HG03039 (cell line): ENCODE measurements at regions not wholly inside any gene's neighbourhood (a gene's known extent, or its start where the extent isn't known, plus 50 kb on each side); places are given as distances from the start of the nearest gene placed in this dataset.

Source experiments
- ATAC-seq: cut with Tn5 transposase; IDR thresholded peaks from one replicate; pipeline ENCODE4 v1.9.1; 2021; ENCODE audit warnings: mild to moderate bottlenecking, moderate library complexity; ENCODE audit not compliant: unreplicated experiment

DNA sequence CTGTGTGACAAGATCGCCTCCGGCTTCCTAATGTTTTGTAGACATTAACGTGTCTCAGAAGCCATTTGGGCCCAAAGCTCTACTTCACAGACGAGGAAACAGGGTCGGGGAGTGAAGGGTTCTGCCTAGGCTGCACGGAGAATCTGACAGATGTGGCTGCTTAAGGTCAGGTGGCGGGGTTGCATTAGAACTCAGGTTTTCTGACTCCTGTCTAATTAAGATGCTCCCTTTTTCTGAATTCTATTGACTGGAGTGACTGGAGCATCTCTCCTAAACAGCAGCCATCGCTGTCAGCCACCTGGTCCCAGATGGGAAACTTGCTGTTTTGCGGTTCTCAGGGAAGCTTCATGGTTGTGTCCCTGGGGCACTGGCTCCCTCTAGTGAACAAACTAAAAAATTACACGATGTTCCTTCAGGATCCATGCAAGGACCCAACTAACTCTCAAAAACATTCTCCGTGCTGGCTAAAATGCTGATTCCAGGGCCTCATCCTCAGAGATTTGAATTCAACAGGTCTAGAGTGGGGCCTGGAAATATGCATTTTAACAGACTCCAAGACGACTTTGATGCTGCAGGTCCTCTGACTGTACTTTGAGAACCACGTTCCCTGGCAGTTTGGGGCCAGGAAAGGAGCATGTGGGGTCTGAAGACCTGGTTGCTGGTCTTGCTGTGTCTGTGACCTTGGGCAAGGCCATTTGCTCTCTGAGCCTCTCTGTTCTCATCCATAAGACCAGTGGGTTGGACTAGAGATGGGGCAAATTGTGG is 117.4 kb downstream of the IRF8 start:
- no peak for ATAC-seq

DNA sequence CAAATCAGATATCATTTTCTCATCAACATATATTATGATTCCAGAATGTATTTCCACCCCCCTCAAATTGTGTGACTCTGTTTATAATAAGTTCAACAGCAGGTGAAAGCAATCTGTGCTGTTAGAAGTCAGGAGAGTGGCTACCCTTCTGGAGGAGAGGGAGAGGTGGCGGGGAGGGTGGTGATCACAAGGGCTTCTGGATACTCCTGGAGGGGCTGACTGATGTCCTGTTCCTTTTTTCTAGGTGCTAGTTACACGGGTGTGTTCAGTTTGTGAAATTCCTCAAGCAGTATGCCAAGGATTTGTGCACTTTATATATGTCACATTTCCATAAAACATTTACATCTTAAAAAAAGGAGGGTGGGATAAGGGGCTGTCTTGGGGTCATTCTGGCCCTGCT is 119.1 kb downstream of the IRF8 start:
- no peak for ATAC-seq

DNA sequence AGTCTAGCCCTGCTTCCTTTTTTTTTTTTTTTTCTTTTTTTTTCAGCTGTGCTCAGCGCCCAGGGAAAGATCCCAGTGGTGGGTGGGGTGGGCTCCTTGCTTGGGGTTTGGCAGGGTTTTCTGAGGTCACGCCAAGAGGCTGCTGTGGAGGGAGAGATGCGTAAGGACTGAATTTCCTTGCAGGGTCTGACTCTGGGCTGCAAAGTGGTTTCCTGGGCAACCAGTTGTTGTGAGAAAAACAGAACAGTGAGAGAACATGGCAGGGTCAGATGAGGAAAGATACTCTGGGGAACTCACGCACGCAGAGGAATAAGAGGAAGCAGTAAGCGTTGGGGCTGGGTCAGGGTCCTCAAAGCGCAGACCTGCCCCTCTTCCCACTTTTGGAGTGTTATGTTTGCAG is 119.5 kb downstream of the IRF8 start:
- no peak for ATAC-seq

DNA sequence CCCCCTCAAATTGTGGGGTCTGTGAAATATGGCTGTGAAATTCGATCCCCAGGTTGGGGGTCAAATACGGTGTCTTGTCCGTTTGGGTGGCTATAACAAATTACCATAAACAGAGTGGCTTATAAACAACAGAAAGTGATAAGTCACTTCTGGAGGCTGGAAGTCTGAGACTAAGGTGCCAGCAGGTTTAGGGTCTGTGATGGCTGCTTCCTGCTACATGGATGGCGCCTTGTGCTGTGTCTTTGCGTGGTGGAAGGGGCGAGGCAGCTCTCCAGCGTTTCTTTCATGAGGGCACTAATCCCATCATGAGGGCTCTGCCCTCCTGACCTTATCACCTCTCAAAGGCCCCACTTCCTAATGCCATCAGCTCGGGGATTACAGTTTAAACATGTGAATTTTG is 120.0 kb downstream of the IRF8 start:
- no peak for ATAC-seq

DNA sequence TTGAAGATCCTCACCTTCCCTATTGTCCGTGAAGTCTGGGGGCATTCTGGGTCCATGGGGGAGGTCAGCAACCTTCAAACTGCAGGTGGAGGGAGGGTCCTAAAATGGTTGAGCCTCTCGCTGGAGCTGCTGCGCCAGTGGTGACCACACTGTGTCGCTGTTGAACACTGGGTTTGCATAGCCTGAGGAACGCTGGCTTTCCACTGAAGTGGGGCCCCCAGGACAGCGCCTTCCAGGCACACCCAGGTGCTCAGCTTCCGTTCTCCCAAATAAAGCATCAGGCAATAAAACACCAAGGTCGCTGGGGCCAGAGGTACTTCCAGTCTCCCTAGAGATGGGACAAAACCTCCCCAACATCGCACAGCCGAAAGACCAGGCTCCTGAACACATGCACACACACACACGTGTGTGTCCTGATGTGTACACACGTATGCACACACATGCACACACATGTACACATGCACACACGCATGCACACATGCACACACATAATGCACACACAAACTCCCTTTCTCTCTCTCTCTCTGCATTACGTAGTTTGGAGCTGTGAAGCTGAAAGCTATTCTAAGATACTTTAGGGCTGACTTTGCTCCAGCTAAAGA is 120.6 kb downstream of the IRF8 start:
- ATAC-seq = no peak

DNA sequence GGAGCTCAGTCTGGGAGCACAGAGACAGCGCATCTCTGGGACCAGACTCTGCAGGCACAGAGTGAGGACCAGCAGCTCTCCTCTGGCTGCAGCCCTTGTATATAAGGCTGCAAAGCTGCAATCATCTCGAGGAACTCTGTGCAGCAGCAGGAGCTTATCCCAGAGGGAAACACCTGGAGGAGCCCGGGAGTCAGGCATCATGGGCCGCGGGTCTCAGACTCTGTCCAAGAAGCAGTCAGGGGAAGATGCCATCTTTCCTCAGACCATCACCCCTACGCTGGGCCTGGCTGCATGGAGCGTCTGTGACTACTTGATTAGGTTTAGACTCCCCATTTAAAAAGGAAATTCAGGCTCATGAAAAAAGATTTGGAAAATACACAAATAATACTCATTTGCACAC is 122.0 kb downstream of the IRF8 start:
- ATAC-seq = no peak

DNA sequence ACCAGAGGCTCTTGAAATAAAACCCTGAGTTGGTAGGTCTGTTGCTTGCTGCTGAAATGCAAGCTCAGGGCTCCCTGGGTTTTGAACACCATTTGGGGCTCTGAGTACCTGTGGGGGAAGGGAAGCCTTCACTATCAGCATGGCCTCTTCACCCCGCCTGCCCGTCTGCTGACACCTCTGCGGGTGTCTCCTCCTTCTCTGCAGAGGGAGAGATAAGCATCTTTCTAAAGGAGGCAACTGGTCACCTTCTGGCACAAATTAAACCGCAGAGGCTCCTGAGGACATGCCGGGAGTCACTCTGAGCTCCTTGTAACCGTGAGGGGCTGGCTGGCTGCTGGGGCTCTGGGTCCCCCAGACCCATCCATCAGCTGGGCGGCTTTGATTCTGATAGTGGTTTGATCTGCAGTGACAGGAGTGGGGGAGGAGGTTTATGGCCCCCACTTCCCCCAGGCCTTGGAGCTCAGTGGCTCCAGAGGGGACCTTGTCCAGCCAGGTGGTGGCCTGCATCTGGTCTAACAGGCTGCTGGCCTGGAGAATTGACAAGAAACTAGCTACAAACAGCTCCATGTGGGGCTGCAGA is 123.5 kb downstream of the IRF8 start:
- ATAC-seq = no peak

DNA sequence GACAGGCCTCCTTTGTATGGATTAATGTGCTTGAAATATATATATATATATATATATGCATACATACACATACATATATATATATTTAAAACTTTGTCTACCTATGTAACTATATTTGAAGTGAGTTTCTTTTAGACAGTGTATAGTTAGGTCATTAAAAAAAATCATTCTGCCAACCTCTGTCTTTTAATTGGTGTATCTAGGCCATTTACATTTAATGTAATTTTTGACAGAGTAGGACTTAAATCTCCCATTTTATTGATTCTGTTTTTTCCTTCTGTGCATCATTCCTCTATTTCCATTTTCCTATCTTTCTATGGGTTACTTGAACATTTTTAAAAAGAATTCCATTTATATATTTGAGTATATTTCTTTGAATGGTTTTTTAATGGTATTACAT is 125.2 kb downstream of the IRF8 start:
- ATAC-seq = no peak

DNA sequence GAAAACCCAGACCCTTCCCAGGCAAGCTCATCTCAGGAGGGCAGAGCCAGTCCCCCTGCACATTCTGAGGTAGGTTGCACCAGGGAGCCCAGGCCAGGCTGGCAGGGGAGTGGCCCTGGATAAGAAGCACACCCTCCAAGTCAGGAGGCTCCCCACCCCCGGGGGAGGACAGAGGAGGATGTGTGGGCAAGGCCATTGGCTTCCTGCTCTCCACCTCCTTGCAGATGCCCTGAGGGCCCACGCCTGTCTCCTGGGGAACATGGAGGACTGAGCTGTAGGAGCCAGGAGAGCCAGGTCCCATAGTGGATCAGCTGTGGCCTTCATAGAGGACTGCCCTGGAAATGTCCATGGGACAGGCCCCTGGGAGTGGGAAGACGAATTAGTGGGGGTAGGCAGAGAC is 126.7 kb downstream of the IRF8 start:
- ATAC-seq = no peak

DNA sequence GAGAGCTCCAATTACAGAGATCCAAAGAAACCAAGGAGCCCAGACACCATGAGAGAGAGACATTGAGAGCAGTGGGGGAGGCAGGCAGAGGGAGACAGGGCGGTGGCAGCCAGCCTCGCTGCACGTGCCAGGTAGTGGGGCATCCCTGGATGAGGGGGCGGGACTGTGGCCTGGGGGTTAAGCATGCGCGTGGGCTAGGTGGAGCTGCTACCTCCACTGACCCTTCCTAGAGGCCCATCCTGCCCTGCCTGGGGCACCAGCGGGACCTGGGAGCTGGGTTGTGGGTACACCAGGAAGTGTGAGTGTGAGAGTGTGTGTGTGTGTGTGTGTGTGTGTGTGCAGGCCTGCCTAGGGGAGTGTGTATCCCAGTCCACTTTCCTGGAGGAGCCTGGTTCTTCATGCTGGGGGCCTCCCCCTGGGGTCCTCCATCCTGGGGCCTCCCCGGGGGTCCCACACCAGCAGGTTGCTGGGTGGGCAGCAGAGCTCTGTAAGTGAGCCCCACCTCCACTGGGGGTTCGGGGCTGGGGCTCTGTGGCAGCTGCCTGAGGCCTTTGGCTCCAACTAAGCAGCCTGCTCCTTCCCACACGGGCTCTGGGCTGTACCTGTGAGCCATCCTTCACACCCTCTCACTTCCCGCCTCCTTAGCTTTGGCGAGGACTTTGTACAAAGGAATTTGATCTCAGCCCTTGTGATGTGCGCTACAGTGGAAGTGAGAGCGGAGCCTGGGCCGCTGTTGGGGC is 127.4 kb downstream of the IRF8 start:
- no peak for ATAC-seq

DNA sequence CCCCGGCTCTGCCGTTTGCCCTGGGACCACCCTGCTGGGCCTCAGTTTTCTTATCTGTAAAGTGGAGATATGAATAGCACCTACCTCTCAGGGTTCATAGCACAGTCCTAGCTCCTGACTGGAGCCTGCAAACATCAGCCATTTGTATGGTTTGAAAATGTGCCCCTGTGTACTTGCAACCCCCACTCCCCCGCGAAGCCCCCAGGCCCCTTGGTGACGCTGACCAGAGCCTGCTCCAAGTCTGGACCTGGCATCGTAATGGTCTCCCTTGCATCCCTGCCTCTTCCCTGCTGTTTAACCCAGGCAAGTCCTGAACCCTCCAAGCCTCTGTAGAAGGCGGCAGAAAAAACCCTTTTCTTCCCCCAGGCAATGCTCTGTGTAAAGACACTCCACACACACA is 128.0 kb downstream of the IRF8 start:
- no peak for ATAC-seq

DNA sequence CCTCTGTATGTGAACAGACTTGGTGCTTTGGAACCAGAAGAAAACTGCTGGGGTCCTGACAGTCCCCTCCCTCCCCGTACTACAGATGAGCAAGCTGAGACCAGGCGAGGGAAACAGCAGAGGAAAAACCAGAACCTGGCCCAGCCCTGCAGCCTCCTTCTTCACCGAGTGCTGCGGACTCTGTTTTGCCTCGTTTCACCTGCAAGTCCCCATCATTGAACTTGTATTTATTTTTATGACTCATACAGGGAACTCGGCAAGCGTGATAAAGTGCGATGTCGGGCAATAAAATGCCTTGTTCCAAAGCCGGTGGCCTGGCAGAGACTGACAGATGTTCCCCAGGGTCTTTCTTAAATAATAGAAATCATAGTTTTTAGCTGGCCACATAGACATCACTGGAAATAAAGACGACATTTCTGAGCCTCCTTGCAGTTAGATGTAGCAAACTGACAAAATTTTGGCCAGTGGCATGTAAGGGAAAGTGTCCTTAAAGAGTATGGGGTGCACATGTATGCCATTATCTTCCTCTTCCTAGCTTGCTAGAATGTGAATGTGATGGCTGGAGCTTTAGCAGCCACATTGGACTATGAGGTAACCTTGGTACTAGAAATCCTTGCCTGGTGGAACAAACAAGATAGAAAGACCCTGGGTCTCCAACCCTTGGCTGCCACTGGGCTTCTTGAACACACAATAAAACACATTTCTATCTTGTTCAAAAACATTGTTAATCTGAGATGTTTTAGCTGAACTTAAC is 128.6 kb downstream of the IRF8 start:
- no peak for ATAC-seq

DNA sequence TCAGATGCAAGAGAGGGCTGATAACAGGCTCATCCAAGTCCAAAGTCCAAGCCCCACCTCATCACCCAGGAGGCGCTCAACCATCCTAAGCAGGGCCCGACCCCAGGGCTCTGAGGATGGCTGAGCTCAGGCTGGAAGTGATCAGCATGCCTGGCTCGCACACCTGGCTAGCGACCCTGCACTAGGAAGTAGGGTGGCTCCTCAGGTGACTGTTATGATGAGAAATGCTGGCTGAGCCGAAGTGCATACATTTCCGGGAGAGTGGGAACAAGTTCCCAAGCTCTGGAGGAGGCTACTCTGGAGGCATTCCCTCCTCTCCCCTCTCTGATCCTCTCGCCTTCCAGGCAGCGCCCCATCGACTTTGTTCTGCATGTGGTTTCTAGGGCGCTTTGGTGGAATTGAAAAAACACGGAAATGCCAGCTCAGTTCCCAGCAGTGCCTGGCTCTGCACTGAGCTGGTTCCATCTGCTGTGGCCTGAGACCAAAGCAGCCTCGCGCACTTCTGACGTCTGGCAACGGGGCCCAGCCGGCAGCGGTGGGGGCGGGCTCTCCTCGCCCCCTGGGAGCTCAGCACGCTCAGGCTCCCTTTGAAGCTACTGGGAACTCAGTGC is 130.3 kb downstream of the IRF8 start:
- ATAC-seq = no peak

DNA sequence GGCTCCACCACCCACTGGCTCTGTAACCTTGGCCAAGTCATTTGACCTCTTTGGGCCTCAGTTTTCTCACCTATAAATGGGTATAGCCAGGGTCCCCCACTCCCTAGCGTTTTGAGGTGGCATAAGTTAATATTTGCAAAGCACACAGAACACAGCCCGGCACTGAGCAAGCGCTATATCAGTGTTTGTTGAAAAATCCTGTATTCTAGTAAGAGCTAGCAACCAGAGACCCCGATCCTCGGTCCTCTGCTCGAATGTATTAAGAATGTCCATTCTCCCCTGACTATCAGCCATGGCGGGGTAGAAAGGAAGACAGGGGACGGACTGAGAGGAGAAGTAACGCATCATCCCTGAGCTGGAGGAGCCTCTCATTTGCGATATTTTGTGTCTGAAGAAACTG is 131.2 kb downstream of the IRF8 start:
- ATAC-seq = no peak

DNA sequence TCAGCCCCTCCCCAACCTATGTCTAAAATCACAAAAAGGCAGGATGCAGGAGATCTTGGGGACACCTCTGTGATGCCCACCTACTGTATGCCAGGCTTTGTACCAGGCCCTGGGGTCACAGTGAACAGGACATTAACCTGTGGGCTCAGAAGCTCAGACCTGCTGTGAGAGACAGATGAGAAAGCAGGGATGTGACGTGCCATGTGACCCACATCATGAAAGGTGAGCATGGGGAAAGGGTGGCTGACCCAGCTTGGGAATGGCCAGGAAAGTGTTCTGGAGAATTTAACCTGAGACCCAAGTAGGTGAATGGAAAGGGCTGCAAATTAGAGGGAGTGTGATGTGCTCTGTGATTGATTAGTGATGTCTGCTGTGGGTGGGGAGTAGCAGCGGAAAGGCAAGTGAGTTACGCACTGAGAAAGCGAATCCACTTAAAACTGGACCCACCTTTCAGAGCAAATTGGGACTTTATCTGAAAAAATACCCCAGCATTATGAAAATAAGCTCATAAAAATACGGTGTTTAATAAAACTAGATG is 132.2 kb downstream of the IRF8 start:
- ATAC-seq = no peak

DNA sequence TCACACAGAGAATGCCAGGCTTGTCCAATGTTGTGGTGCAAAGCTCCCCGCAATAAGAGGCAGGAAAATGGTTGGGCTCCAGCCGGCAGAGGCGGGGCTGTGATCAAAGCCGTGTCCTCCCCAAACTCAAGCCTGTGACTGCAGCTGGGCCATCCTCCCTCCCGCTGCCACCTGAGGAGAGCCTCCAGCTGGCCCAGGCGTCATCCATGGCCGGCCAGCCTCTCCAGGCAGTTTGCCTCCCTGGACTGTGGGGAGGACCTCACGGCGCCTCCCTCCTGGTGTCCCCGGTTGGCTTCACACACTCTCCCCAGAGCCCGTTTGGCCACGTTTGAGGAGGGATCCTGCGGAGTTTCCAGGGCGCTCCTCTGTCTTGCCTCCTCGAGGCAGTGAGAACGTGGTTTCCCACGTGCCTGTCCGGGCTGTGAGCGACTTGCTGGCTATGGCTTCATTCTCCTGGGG is 134.1 kb downstream of the IRF8 start:
- no peak for ATAC-seq

DNA sequence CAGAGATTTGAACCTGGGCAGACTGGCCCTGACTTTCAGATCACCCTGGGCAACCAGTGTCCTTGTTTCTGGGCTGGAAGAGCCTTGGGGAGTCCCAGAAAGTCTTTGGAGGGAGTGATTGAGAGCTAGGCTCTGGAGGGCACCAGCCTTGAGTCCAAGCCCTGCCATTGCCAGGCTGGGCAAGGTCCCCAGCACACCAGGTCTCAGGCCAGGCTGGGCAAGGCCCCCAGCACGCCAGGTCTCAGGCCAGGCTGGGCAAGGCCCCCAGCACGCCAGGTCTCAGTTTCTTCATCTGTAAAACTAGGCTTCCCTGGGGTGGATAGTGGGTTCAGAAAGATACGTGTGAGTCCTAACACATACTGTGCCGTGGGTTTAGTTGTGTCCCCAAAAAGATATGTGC is 135.0 kb downstream of the IRF8 start:
- no peak for ATAC-seq

DNA sequence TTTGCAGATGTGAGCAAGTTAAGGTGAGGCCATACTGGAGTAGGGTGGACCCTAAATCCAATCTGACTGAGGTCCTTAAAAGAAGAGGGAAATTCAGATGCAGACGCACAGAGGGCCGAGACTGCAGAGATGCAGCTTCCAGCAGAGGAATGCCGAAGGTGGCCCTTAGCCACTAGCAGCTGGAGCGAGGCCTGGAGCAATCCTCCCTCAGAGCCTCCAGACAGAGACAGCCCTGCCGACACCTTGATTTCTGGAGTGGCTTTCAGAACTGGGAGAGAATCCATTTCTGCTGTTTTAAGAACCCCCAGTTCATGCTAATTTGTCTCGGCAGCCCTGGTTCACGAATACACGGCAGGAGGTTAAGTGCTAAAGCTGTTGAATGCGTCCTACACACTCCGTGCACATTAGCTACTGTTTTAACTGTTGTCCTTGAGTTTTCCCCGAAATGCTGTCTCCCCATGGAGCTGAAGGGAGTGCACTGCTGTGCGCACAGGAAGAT is 135.5 kb downstream of the IRF8 start:
- no peak for ATAC-seq

DNA sequence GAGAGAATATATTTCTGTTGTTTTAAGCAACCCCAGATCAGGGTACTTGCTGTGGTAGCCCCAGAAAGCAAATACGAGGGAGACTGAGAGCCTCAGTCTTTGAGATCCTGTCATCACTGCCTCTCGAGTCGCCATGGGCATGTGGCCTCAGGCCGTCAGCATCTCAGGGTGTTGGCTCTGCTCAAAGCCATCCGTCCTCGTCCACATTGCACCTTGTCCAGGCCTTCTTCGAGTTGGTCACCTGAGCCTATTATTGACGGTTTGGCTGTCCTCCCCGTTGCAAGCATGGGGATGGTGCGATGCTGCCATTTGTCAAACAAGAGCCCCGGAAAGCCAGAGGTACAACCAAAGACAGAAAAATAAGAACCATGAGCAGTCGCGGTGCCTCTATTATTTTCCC is 136.9 kb downstream of the IRF8 start:
- ATAC-seq = no peak
